ENCODE measurements at regions not wholly inside any gene's neighbourhood (a gene's known extent, or its start where the extent isn't known, plus 50 kb on each side); places are given as distances from the start of the nearest gene placed in this dataset.

- TF ChIP-seq POLR2A (IDR thresholded peaks at IDR 0.05) (no peak), CTCF (IDR thresholded peaks at IDR 0.05) (no peak), POLR2AphosphoS5 (IDR thresholded peaks at IDR 0.05) (no peak)
- no peak for DNase-seq (ENCODE audit: low spot score)
- intact Hi-C loops (cut with DNase I) = no loop called here
- Histone ChIP-seq H3K4me1 (replicated peaks) (no peaks in the 10 kb centered on the region), H3K36me3 (no peaks in the 10 kb centered on the region), H3K27me3 (replicated peaks; ENCODE audit: insufficient read depth) (no peaks in the 10 kb centered on the region), H3K27ac (no peak overlapping the region), H3K9me3 (no peaks in the 10 kb centered on the region), H3K4me3 (no peak overlapping the region)
- 92% methylated on average over 2 of the region's 2 CpGs for WGBS
These were observed 335.0 kb downstream of the NPR3 start for GRCh38 chr5:33046091-33046490.

DNA sequence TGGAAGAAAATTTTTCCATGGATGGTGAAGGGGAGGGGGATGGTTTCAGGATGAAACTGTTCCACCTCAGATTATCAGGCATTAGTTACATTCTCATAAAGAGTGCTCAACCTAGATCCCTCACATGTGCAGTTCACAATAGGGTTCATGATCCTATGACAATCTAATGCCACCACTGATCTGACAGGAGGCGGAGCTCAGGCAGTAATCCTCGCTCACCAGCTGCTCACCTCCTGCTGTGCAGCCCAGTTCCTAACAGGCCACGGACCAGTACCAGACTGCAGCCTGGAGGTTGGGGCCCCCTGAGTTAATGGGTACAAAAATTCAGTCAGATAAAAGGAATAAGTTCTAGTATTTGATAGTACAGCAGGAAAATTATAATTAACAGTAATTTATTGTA is 337.2 kb downstream of the NPR3 start:
- no peaks in the 10 kb centered on the region for H3K9me3 ChIP-seq
- H3K36me3 ChIP-seq = no peaks in the 10 kb centered on the region
- no peaks in the 10 kb centered on the region for H3K4me1 ChIP-seq (replicated peaks)
- H3K27ac ChIP-seq = no peak overlapping the region
- no peak for TF ChIP-seq POLR2AphosphoS5 (IDR thresholded peaks at IDR 0.05)
- no peak for TF ChIP-seq POLR2A (IDR thresholded peaks at IDR 0.05)
- TF ChIP-seq CTCF (IDR thresholded peaks at IDR 0.05) = no peak
- 78% methylated on average over 3 of the region's 3 CpGs for WGBS
- no peaks in the 10 kb centered on the region for H3K27me3 ChIP-seq (replicated peaks; ENCODE audit: insufficient read depth)
- no peak overlapping the region for H3K4me3 ChIP-seq
- intact Hi-C loops (cut with DNase I) = no loop called here
- no peak for DNase-seq (ENCODE audit: low spot score)

DNA sequence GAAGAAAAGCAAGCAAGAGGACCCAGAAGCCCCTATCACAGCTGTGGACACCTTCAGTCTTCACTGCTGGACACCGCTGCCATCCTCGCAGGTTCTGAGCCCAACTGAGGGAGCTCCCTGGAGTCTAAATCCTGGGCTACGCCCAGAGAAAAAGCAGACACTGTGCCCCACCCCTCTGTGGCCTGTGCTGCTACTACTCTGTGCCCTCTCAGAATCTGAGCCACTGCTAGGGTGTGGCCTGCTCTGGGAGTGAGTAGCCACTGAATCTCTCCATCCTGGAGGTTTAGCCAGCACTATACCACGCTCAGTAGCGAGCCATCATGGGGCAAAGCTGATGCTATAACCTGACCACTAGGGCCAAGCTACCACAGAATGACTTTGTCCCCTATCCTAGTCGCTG is 338.2 kb downstream of the NPR3 start:
- no peaks in the 10 kb centered on the region for H3K4me1 ChIP-seq (replicated peaks)
- intact Hi-C loops (cut with DNase I) = no loop called here
- H3K4me3 ChIP-seq = no peak overlapping the region
- 92% methylated on average over 6 of the region's 6 CpGs for WGBS
- H3K36me3 ChIP-seq = no peaks in the 10 kb centered on the region
- no peaks in the 10 kb centered on the region for H3K9me3 ChIP-seq
- H3K27me3 ChIP-seq (replicated peaks; ENCODE audit: insufficient read depth) = no peaks in the 10 kb centered on the region
- no peak overlapping the region for H3K27ac ChIP-seq
- DNase-seq (ENCODE audit: low spot score) = no peak
- no peak for TF ChIP-seq CTCF (IDR thresholded peaks at IDR 0.05)
- TF ChIP-seq POLR2AphosphoS5 (IDR thresholded peaks at IDR 0.05) = no peak
- no peak for TF ChIP-seq POLR2A (IDR thresholded peaks at IDR 0.05)

- Histone ChIP-seq H3K27me3 (replicated peaks; ENCODE audit: insufficient read depth) (no peaks in the 10 kb centered on the region), H3K4me3 (no peak overlapping the region), H3K36me3 (no peaks in the 10 kb centered on the region), H3K9me3 (no peaks in the 10 kb centered on the region), H3K27ac (no peak overlapping the region), H3K4me1 (replicated peaks) (no peaks in the 10 kb centered on the region)
- TF ChIP-seq CTCF (IDR thresholded peaks at IDR 0.05) (no peak), POLR2AphosphoS5 (IDR thresholded peaks at IDR 0.05) (no peak), POLR2A (IDR thresholded peaks at IDR 0.05) (no peak)
- intact Hi-C loops (cut with DNase I) = no loop called here
- DNase-seq (ENCODE audit: low spot score) = no peak
- 86% methylated on average over 2 of the region's 2 CpGs for WGBS
These were observed 338.7 kb downstream of the NPR3 start for GRCh38 chr5:33049842-33050241.

GRCh38 chr5:33059081-33059480 is 348.0 kb downstream of the NPR3 start:
- DNase-seq (ENCODE audit: low spot score) = no peak
- WGBS = 98% methylated on average over 3 of the region's 3 CpGs
- H3K4me1 ChIP-seq (replicated peaks) = no peaks in the 10 kb centered on the region
- H3K4me3 ChIP-seq = no peak overlapping the region
- H3K9me3 ChIP-seq = no peaks in the 10 kb centered on the region
- no peak overlapping the region for H3K27ac ChIP-seq
- TF ChIP-seq CTCF (IDR thresholded peaks at IDR 0.05) (no peak), POLR2AphosphoS5 (IDR thresholded peaks at IDR 0.05) (no peak), POLR2A (IDR thresholded peaks at IDR 0.05) (no peak)
- H3K27me3 ChIP-seq (replicated peaks; ENCODE audit: insufficient read depth) = no peaks in the 10 kb centered on the region
- intact Hi-C loops (cut with DNase I) = no loop called here
- no peaks in the 10 kb centered on the region for H3K36me3 ChIP-seq
